NCI-H510A (cell line): ENCODE measurements at regions not wholly inside any gene's neighbourhood (a gene's known extent, or its start where the extent isn't known, plus 50 kb on each side); places are given as distances from the start of the nearest gene placed in this dataset.
"Not testable (repeated sequence)": the region's sequence is repeated elsewhere in the genome, so short reads cannot be mapped to it uniquely, and the experiment has no call there.

Experiments
- DNase-seq: peaks from one replicate; lab custom pipeline; 2025; lab: John Stamatoyannopoulos, UW

DNA sequence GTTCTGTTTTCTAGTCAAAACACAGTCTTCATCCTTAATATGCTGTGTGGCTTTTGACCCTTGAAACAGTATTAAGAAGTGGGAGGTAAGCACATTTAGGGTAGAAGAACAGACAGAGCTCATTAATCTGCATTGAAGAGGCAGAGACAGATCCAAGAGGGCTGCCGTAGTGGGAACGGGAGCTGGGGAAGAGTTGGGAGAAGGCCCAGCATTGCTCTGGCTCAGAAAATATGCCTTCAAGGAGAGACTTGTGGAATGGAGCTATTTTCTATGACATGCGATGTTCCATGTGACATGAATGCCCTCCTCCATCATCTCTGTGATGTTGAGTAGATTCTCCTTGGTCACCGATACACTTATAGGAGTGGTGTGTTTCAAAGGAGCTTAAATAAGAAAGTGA is 273.3 kb upstream of the BOD1L1 start:
- no peak for DNase-seq

- DNase-seq = no peak
Observed at GRCh38 chr4:13902146-13902545, 274.6 kb upstream of the BOD1L1 start.

- DNase-seq = no peak
Observed at GRCh38 chr4:13903061-13903460, 275.5 kb upstream of the BOD1L1 start.

DNA sequence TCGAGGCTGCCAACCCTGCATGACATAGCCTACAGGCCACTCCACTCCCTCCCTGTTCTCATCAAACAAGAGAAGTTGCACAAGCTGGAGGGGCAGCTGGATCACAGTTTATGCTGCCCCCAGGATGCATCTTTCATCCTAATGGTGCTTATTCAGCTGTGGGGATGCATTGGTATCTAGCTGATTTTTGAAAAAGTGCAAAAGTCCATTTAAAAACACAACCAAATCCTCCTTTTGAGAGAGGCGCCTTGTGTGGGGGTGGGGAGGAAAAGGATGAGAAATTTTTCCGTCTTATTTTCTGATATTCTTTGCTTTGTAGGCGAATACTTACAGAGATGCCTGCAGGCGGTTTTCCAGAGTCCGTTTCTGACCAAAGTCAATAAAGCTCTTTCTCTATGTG is 276.4 kb upstream of the BOD1L1 start:
- no peak for DNase-seq

DNA sequence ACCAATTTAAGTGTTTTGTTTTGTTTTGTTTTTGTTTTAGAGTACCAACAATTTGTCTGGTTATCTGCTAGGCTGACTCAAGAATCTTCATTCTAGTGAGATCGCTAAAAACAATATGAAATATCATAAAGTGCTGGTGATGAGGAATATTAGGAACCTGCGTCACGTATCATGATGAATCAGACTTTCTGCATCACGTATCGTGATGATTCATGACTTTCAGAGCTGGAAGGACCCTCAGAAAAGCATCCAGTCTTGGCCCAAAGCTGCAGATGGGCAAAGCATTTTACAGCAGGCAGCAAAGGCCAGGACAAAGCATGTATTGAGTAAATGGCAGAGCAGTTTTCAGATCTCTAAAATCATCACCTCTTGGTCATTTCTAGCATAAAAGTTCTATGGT is 278.0 kb upstream of the BOD1L1 start:
- no peak for DNase-seq

GRCh38 chr4:13906727-13907126 is 279.2 kb upstream of the BOD1L1 start:
- no peak for DNase-seq

DNA sequence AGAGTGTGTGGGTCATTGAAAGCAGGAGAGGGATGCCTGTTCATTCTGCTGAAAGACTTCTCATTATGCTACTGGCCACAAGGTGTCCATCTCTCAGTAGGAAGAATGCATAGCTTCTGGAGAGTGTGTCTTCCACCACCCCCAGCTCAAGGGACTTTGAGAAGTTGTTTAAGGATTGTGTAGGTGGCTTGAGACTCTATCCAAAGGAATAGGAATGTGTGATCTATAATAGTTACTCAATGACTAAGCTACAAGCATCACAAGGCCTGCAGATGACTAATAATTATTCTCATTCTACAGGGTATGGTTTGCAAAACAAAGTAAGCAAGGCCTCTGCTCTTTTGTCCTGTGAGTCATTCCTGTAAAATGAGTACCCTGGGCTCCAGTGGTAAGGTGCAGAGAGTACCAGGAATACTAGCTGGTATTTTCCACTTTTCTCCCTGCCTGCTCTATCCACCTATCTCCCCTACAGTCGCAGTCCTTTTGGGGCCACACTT is 279.8 kb upstream of the BOD1L1 start:
- no peak for DNase-seq

GRCh38 chr4:13908455-13908854 is 280.9 kb upstream of the BOD1L1 start:
- DNase-seq = no peak

DNA sequence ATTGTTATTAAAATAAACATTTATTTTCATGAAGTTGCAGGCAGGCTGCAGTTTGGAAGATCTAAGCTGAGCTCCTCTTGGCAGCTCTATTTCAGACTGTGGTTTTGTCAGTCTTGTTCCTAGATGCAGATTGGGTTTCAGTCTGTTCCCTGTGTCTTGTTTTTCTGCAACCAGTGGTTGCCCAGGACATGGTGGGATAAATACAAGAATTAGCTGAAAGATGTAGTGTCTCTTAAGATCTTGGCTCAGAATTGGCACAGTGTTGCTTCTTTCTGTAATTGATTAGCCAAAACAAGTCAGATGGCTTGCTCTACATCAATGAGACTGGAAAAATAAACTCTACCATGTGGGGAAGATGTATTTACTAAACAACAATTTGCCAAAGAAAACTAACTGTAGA is 283.0 kb upstream of the BOD1L1 start:
- no peak for DNase-seq

DNA sequence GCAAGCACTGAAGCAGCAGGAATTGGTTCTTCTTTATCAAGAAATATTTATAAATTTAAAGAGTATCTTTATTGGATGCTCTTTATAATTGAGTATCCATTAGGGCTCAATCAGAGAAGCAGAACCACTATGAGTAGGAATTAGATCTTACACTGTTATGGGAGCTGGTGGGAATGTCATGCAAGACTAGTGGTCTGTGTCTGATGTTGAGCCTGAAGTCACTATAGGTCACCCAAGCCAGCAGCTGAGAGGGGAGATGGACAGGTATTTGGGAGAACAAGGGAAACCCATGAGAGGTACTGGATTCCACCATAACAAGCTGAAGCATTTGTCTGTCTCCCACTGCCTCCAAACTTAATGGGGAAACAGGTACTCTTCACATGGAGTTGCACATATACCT is 283.7 kb upstream of the BOD1L1 start:
- DNase-seq = no peak

- DNase-seq = no peak
Observed at GRCh38 chr4:13912436-13912925, 285.0 kb upstream of the BOD1L1 start.

- DNase-seq = no peak
Observed at GRCh38 chr4:13912966-13913365, 285.4 kb upstream of the BOD1L1 start.

DNA sequence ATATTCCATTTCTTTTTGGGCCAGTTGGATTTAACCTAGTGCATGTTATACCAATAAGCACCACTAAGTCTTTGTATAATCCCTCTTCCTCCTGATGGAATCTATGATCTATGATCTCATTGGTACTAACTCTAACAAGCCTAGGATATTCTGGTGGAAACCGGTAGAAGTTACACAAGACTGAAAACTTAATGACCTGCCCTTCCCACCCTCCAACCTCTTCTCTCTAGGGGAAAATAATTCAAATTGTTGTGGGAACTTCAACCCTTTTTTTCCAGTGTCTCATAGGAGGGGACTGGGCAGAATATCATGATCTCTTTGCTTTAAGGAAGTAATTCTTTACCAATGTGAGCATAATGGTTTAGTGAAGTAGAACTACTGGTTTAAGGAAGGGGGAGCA is 289.5 kb upstream of the BOD1L1 start:
- no peak for DNase-seq

DNA sequence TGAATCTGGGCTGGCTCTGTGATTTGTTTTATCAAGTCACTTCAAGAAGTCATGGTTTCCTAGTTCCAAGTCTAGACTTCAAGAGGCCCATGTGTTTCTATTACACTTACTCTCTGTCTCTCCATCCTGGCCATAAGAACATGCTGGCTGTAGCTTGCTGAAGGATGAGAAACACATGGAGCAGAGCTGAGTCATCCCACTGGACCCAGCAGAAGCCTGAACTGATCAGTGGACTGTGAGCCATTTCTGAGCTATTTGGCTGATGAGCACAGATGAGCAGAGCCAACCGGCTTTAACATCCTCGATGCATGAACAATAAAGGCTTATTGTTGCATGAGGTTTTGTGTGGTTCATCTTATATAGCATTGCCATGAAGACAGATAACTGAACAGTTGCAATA is 290.6 kb upstream of the BOD1L1 start:
- no peak for DNase-seq

- no peak for DNase-seq
Observed at GRCh38 chr4:13918991-13919441, 291.5 kb upstream of the BOD1L1 start.

GRCh38 chr4:13920111-13920875 is 292.8 kb upstream of the BOD1L1 start:
- DNase-seq = no peak

GRCh38 chr4:13920901-13921300 is 293.4 kb upstream of the BOD1L1 start:
- no peak for DNase-seq

DNA sequence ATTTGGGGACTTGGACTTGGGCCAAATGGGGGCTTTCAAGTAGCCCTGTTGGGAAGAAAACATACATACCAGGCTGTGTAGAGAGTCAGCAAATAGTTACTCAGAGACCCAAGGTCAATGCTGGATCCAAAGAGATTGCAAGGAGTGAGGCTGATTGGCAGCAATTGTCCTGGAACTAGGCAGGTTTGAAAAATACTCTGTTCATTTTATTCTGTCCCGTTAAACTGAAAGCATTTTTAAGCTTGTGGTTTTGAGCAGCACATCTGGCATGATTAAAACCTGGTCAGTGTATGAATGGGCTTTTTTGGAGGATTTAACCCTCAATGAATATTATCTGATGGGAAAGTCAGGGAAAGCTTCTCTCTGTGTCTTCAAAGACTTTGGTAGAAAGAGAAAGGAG is 294.3 kb upstream of the BOD1L1 start:
- no peak for DNase-seq

DNA sequence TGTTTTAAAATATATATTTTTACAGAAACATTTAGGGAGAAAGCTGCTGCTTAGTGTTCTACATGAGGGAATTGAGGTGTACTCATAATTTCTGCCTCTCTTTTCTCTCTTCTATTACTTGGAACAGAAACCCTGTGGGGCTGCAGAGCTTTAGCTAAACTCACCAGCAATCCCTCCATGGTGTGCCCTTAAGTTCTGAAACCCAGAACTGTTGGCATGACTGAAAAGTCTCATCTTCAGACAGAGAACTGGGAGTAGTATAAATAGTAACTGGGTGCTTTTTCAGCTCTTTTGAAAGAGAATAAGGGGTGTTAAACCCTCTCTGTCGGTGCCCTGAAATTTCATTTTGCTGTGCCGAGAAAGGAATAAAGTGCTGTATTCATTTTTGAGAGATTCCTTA is 294.9 kb upstream of the BOD1L1 start:
- no peak for DNase-seq

GRCh38 chr4:13922873-13923645 is 295.5 kb upstream of the BOD1L1 start:
- no peak for DNase-seq

DNA sequence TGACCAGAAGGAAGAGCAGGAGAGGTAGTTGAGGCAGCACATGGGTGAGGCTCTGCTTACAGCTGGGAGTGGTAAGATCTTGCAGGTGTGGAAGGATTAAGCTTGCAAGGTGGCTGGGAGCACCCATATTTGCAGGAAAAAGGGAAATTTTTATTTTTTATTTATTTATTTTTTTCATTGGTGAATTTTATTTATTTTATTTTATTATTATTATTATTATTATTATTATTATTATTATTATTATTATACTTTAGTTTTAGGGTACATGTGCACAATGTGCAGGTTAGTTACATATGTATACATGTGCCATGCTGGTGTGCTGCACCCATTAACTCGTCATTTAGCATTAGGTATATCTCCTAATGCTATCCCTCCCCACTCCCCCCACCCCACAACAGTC is 297.4 kb upstream of the BOD1L1 start:
- DNase-seq = not testable (repeated sequence)

DNA sequence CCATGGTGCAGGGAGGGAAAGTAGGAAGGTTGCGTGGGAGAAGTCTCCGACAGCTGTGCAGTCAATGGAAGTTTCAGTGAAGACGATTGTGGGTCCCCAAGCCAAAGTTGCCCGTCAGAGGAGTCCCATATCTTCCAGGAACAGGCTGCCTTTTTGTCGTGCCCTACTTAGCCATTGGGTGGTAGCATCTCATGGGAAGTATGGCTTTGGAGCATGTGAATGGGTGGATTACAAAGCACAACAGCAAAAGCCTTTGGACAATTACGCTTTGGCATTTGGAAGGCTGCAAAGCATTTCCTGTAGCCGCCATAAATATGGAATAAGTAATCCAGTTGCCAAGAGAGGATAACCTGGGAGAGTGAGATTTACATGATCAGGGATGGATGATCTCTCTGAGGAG is 300.7 kb upstream of the BOD1L1 start:
- DNase-seq = no peak

DNA sequence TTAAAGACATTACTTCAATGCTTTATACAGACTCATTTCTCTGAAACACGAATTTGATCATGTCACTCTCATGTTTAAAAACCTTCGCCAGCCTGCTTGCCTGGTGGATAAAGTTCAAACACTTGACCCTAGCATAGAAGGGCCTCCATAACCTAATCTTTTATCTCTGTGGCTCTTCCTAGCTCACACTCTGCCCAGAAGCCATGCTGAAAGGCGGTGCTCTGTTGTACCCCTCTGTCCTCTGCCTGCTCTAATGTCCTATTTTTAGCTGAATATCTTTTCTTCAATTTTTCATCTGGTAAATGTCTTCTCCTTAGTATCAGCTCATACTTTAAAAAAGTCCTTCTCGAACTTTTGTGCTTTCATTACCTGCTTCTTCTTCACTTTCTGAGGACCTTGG is 302.6 kb upstream of the BOD1L1 start:
- no peak for DNase-seq
